Gastrocnemius medialis (tissue), 4 donors: ENCODE measurements at regions not wholly inside any gene's neighbourhood (a gene's known extent, or its start where the extent isn't known, plus 50 kb on each side); places are given as distances from the start of the nearest gene placed in this dataset.

Source experiments
- POLR2A ChIP-seq, 2 donors: fragments of 450-650 bp; IDR thresholded peaks; one replicate each; pipeline ENCODE4 v1.6.1; 2017; ENCODE audit warnings: antibody characterized with exemption in 2 of 2, mild to moderate bottlenecking in 2 of 2, moderate library complexity in 2 of 2
- TF ChIP-seq, protein P1 (sequence below), 5 experiments: fragments of 450-650 bp in 3 of 5; fragments of 200-600 bp in 2 of 5; sonication (generic) in 2 of 5; IDR thresholded peaks in 4 of 5; conservative IDR thresholded peaks in 1 of 5; 1 replicate in 4 of 5; 2 replicates in 1 of 5; pipeline ENCODE4 v1.5.1; 2016 to 2019; ENCODE audit warnings: antibody characterized with exemption in 5 of 5, mild to moderate bottlenecking in 3 of 5, moderate library complexity in 3 of 5

GRCh38 chr2:105576440-105577241 lies 168.1 kb upstream of the NCK2 start:
- TF ChIP-seq, protein P1, sequence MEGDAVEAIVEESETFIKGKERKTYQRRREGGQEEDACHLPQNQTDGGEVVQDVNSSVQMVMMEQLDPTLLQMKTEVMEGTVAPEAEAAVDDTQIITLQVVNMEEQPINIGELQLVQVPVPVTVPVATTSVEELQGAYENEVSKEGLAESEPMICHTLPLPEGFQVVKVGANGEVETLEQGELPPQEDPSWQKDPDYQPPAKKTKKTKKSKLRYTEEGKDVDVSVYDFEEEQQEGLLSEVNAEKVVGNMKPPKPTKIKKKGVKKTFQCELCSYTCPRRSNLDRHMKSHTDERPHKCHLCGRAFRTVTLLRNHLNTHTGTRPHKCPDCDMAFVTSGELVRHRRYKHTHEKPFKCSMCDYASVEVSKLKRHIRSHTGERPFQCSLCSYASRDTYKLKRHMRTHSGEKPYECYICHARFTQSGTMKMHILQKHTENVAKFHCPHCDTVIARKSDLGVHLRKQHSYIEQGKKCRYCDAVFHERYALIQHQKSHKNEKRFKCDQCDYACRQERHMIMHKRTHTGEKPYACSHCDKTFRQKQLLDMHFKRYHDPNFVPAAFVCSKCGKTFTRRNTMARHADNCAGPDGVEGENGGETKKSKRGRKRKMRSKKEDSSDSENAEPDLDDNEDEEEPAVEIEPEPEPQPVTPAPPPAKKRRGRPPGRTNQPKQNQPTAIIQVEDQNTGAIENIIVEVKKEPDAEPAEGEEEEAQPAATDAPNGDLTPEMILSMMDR (IDR thresholded peaks at IDR 0.05 in 4 of 5, conservative IDR thresholded peaks at IDR 0.05 in 1 of 5): peak in 4 of 5 experiments; percentile 22 to 64 (median 53)
- no peak for TF ChIP-seq POLR2A (IDR thresholded peaks at IDR 0.05)
